HG02763 (cell line): ENCODE measurements at regions not wholly inside any gene's neighbourhood (a gene's known extent, or its start where the extent isn't known, plus 50 kb on each side); places are given as distances from the start of the nearest gene placed in this dataset.

Experiments
- ATAC-seq: cut with Tn5 transposase; IDR thresholded peaks from one replicate; pipeline ENCODE4 v1.9.1; 2021; ENCODE audit warnings: mild to moderate bottlenecking, moderate library complexity; ENCODE audit not compliant: unreplicated experiment

DNA sequence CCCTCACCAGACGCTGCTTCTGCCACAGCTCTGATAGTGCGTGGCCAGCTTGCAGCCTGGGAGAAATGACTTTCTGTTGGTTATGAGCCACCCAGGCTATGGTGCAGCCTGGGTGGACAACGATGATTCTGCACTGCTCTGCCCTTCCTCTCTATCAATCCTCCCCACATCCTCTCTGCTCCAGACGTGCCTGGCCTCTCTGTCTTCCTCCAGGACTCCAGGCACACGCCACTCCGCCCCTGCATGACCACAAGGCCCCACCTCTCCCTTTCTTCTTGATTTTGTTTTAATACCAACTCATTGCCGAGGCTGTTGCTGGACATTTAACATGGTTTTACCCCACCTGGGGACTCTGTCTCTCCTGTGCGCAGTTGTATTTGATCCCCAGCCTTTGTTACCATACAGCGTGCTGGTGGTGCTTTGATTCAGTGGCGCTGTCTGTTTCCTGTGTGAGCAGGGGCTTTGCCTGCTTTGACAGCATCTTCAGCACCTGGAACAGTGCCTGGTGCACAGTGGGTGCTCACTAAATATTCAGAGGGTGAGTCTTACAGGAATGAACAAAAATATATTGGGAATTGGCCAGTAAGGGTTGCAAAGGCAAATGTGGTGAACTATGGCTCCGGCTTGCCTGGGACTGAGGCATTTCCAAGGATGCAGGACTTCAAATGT is 280.9 kb downstream of the CDH26 start:
- ATAC-seq, result no peak

DNA sequence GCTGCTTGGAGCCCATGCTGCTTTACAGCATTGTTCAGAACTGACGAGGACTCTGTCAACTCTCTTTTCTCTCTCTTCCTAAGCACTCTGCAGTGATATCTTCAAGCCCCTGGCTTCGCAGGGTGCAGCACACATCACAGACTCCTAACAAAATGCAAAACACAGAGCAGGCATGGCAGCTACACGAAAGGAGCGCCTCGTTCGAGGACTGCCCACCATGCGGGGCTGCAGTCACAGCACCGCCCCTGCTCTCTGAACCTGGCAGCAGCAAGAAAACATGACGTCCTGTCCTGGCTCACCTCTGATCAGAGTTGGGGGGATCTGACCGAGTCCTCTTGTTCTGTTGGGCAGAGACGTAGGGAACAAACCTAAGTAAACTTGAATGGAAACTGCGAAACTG is 281.7 kb downstream of the CDH26 start:
- no peak for ATAC-seq

DNA sequence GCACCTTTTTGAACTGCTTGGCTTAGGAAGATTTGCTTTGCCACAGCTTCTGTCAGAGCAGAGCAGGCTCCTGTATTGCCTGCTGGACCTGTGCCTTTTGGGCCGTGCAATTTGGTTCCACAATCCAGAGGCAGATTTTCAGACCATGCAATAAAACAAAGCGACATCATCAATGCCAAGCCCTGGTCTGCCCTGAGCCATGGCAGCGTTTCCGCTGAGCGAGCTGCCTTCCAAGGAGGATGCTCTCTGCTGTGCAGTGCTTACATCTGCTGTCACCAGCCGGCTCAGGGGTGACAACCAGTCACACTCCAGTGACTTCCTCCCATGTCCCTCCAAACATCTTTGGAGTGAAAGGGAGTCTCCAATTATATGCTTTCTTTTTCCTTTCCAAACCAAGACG is 282.2 kb downstream of the CDH26 start:
- ATAC-seq, result no peak

DNA sequence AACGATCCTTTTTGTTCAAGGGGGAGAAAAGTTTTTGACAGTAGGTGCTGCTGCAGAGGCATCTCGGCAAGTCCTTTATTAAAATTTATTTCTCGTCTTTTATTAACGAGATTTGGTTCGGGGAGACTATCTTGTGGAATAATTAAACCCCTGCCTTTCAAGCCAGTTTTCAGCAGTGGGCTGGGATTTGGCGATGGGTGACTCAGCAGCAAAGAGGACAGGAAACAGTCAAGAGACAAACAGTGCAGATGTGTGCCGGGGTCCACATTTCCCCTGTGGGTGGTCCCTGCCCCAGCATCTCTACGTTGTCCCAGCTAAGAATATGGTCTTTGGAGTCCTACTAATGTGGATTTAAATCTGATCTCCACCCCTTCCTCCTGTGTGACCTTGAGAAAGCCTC is 282.8 kb downstream of the CDH26 start:
- no peak for ATAC-seq

DNA sequence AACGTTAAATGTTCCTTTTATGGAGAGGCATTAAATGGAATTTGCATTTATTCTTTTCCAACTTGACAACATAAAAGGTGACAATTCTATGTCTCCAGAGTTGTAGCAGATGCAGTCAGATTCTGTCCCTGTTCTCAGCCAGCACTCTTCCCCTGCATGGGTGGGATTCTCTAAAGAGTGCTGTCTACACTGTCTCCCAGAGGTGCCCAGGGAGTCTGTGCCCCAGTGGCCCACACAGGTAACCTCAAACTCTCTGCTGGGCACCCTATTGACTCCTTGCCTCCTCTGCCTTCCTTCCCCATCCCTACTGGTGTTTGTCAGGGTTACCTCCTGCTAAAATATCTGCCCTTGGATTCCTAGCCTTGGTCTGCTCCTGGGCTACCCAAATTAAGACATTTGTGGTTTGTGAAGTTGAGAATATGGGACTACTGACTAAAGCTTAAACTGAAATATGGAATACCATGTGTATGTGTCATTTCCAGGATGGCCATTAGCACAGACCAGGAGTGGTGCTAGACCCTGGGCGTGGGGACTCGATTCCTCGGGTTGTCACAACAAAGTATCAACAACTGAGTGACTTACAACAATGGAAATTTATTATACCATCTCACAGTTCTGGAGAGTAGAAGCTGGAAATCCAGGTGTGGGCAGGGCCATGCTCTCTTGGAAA is 284.7 kb downstream of the CDH26 start:
- no peak for ATAC-seq

DNA sequence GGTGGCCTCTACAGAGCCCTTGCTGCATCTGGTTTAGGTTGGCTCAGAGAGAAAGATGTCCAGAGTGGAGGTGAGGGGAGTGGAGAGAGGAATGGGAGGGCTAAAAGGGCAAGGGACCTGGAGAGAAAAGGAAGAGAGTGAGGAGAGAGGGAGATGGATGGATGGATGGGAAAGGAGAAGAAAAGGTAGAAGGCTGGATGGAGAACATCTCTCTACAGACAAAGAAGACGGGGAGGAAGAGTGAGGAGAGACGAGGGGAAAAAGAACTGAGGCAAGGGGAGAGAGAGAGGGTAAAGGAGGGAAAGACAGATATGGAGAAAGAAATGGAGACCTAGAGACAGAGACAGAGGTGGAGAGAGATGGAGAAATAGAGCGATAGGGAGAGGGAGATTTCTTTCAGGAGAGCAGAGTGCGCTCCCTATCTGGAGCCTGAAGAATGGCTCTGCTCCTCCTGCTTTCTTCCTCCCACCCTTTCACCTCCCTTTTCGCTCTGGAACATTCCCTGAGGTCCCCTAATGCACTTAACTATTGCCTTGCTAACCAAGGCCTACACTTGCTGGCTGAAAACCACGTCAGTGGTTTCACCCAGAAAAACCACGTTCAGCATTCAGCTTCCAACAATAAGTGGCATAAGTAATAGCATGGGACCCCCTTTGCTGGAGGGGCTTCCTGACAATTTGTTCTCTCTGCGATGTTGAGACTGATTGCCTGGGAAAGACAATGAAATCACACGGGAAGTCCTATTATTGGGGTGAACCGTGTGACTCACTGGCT is 286.3 kb downstream of the CDH26 start:
- no peak for ATAC-seq

DNA sequence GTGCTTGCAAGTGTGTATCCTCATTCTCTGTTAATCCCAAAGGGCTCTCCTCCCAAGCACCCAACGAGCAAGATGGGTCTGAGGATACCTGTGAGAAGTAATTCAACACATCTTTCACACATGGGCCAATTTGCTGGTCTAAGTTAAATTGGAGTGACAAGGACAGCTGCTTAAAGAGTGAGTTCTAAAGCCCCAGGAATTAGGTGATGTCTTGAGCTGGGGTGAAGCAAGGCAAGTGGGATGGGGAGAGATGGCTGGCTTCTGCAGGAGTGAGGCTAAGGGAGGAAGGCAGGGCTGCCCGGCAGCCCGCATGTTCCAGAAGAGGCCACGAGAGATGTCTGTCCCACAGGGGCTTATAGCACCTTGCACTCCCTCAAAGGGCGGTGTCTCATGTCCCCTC is 288.5 kb downstream of the CDH26 start:
- ATAC-seq, result no peak

DNA sequence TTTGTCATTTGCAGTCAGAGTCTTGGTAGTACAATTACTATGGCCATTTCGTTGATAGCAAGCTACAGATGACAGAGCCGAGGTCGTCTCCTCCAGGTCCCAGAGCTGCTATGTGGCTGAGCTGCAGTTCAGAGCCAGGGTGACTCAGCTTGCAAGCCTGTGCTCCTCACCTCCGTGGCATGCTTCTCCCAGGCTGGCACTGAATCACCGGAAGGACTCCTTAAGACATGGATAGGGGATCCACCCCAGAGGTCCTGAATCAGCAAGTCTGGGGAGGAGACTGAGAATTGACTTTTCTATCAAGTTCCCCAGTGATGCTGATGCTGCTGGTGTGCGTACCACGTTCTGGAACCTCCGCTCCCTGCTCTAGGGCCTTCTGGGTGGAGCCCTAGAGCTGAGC is 291.2 kb downstream of the CDH26 start:
- ATAC-seq, result no peak

DNA sequence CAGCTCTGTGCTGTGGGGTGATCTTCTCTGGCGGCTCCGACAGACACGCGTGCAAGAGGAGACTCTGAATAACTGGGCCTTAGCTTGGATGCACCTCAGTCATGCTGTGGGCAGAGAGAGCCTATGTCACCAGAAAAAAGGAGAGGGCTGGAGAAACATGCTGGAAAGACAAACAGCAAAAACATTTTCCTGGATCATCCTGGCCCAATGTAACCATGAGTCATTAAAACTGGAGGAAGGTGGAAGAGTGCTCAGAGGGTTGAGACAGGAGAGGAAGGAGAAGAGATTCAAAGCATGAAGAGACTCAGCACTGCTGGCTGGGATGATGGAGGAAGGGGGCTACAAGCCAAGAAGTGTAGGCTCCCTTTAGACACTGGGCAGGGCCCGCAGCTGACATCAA is 292.0 kb downstream of the CDH26 start:
- ATAC-seq, result no peak

DNA sequence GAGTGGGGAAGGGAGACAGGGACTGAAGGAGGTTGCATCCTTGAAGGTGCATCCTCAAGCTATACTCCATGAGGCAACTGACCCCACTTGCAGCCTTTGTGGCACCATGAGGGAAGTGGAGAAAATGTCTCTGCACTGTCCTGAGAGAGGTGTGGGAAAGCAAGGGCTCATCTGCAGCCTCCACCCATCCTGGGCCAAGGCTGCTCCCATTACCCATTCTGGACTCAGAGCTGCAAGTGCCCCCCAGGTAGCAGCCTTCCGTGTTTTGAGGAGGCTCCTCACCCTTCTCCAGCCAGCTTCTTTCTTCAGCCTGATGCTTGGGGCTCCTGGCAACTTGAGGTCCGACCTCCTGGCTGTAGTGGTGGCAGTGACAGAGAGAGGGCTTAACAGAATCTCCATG is 294.6 kb downstream of the CDH26 start:
- ATAC-seq, result no peak

DNA sequence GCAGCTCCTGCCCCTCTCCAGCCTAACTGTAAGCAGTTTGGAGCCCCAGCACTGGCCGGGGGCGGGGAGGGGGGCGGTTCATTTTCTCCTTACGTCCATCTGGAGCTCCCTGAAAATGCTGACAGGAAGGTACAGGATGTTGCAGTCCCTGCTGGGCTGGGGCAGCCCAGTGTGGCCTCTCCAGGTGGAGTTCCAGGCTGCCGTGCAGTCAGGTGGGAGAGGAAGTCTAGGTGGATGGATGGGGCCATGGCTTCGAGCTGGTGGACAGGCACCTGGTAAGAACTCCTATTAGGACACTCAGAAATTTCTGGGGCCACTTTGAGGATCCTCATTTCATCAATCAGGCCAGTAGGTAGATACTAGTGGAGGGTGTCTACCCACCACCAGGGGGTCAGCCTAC is 295.2 kb downstream of the CDH26 start:
- no peak for ATAC-seq

DNA sequence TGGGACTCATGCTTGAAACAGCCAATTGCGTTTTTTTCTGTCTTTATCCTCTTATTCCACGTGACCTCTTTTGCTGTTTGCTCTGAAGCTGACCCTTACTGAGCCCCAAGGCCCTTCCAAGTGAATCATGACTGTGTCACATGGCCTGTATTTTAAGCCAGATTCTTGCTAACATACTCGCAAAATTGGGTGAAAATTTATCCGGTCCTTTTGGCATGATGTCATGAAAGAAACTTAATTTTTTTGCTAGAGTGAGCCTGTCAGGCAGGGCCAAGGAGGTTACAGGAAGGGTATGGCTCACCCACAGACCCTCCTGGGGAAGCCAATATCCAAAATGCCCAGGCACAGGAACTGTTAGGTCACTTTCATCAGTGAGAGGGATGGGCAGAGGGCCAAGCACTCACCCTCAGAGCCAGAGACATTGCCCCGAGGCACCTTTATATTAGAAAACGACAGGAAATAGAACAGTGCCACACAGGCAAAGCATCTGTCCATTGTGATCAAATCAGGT is 296.7 kb downstream of the CDH26 start:
- no peak for ATAC-seq

DNA sequence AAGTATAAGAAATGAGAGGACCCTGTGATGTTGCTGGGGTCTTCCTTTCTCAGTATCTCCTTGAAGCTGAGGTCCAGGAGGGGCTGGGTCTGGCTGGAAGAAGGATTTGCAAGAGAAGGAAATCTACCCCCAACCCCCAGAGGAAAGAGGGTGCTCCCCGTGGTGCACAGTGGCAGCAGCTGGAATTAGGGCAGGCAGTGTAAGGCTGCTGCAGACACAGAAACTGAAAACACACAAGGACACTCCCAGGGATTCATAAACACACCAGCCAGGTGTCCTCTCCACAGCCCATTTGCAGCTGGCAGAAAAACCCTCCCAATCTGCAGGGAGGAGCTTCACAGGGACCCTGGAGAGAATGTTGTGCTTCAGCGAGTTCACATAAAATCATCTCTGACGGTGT is 297.2 kb downstream of the CDH26 start:
- ATAC-seq, result no peak

DNA sequence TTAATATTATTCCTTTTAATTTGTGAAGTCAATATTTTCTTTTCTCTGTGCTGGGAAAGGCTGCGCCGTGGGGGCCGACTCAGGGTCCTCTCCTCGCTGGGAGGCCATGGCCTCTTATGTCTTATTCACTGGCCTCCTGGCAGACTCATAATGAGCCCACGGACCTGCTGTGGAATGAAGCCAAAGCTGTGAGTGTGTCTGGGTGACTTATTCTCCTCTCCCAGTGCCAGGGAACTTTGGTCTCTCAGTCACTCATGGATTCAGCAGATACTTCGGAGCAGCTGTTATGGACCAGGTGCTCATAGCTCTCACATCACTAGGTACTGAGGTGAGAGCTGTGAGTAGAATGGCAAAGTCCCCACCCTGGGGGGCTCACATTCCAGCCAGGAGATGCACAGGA is 297.6 kb downstream of the CDH26 start:
- ATAC-seq, result no peak

DNA sequence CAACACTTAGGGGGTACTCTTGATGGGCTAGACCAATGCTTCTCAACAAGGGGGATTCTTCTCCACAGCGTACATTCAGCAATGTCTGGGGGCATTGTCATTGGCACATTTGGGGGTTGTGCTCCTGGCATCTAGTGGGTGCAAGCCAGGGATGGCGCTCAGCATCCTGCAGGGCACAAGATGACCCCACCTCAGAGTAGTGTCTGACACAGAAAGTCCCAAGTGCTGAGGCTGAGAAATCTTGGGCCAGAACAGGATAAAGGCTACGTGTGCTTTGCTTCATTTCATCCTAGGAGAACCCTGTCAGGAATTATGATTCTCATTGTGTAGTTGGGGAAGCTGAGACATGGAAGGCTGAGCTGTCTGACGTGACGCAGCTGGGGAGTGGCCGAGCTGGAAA is 298.6 kb downstream of the CDH26 start:
- no peak for ATAC-seq

DNA sequence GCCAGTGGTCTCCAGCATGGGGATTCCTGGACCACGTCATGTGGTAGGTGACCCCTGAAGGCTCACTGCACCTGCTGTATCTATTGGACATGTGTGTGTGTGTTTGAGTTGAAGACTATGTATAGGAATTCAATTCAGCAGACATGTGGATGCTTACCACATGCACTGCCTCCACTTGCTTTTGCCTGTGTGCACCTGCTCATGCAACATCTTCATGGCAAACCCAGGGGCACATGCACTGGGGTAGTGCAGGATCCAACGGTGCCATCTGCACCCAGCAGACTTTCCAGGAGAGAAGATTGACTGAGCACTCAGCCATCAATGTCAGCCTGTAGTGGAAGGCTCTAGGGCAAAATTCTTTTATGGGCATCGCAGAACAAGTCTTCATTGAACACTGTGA is 299.4 kb downstream of the CDH26 start:
- ATAC-seq, result no peak

DNA sequence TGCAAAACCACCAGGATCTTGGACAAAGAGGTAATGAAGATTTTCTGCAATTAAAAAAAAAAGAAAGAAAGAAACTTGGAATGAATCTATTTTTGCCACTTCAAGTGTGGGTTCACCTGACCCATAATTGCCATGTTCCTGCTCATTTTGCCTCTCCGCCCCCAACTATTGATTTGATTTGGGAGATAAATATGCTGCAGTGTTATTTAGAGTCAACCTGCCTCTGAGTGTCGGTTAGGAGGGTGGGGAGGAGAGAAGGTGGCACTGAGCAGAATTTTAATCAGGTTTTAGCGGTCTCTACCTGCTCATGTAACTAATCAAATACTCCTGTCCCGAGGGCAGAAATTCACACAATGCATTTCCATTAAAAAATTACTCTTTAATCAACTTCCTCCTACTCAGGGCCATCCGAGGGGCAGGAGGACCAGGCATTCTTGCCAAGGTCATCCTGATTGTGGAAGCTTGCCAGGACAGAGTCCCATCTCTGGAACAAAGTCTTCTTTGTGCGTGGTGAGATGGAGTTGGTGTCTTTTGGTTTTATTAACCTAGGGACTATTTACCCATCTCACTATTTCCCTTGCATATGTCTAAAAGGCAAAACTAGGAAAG is 300.1 kb downstream of the CDH26 start:
- ATAC-seq, result no peak

DNA sequence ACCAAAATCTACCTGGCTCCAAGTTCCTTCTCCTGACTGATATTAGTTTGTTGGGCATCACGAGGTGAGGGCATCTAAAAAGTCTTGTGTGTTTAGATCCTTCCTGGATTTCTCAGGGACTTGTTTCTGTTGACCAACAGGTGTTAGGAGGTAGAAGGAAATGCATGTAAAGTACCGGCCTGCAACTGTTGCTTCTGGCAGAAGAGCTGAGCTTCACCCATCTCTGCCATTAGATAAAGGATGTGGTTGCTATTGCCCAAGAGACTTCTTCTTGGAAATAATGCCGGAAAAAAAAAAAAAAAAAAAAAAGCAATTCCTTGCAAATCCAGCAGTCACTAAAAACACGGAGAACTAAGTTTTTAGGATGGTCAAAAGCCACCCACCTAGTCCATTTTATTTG is 303.1 kb downstream of the CDH26 start:
- no peak for ATAC-seq

DNA sequence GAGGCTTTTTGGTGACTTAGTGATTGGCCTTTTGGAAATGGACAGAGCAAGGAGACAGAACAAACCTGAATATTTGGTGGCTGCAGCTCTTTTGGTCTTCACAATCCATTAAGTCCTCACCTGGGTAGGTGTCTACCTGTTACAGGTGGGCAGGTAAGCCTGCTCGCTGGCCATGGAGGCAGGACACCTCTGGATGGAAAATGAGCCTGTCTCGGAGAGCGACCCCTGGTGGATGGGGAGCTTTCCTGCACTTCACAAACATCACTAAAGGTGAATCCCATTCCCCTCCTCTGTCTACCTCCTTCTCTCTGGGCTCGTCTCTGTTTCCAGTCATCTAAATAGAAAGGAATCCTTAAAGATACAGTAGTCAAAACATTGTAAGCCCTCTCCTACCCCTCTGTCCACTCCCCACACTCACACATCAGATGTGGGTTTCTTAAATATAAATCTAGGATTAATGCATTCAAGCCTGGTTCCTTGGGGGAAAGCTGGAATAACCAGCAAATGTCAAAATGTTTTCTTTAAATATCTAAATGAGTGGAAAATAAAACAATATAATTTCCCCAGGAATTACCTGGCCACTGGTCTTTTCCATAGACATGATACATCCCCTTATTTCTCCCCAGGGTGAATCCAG is 304.9 kb downstream of the CDH26 start:
- no peak for ATAC-seq

DNA sequence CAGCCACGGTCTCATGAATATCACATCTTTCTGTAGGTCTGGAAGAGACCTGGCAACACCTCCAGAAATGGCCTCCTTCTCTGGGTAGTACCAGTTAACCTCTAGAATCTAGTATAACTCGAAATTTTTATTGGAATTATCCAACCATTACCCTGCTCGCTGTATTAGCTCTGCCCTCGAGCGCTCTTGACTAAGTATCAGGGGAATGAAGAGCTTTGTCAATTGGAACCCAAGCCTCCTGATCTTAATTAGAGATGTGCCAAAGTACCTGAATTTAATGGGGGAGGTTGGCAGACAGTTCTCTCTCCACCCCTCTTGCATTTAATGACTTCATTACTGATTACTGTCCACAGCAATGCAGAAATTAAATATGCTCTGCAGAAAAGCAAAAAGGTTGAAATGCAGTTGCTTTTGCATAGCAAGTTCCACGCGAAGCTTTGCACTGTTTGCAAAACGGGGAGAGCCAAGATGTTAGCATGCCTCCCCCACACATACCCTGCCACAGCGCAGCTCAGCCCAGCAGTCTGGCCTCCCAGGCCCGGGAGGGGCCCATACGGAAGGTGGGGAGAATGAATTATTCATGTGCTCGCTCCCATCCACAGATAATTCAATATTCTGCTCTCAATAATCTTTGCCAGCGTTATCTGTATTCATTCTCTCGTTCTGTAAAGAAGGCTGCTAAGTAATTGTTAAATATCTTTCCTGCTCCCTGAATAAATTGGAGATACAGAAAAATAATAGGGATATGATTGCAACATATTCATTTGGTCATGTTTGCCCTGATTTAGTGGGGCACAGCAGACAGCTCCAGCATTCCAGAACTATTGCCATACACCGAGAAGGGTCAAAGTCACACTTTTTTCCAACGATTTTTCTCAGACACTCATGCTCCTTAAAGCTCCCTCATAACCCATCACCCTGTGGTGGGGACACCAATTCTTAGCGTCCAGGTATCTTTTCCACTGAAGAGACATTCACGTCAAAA is 305.8 kb downstream of the CDH26 start:
- ATAC-seq, result no peak
